HCT116 (cell line): ENCODE measurements at regions not wholly inside any gene's neighbourhood (a gene's known extent, or its start where the extent isn't known, plus 50 kb on each side); places are given as distances from the start of the nearest gene placed in this dataset.

ENCODE experiments used
- ATAC-seq: fragments of 200-7000 bp; cut with Tn5 transposase; 2 replicates; pipeline ENCODE4 v1.9.1; 2020; ENCODE audit warnings: mild to moderate bottlenecking, moderate library complexity
- BruUV-seq: library from RNA; stranded (reverse); fragments of 400-500 nt; replicated peaks from 2 replicates; lab custom pipeline; 2021; lab: Mats Ljungman, UMichigan
- CTCF ChIA-PET: fragments of 300-600 bp; sonication (Branson Sonifier 250); formaldehyde crosslinking; loops from one replicate; lab custom pipeline; 2021; ENCODE audit warnings: antibody characterized with exemption; lab: Charles Lee
- POLR2A ChIA-PET: fragments of 300-600, 350-600 bp; sonication (Branson Sonifier 250); formaldehyde crosslinking; loops from one replicate; lab custom pipeline; 2021; ENCODE audit warnings: antibody characterized with exemption; lab: Charles Lee
- RAD21 ChIA-PET, 2 experiments: fragments of 300-600 bp; sonication (Branson Sonifier 250); formaldehyde crosslinking; loops; one replicate each; lab custom pipeline; 2023; ENCODE audit warnings: low total read pairs in 2 of 2; ENCODE audit not compliant: uncharacterized antibody in 2 of 2, unreplicated experiment in 2 of 2, low non-redundant PET in 1 of 2; lab: Charles Lee
- DNase-seq: peaks from one replicate; pipeline ENCODE4 v3.0.0-alpha.2; 2010; ENCODE audit warnings: low read depth, low spot score
- H2AFZ ChIP-seq: fragments of 200-600 bp; shearing (Covaris generic), sonication (generic); 2 replicates; pipeline ENCODE4 v1.6.1; 2017; ENCODE audit warnings: low read depth, mixed run types, mixed read lengths, antibody characterized with exemption, low read length; ENCODE audit not compliant: poor library complexity, severe bottlenecking
- H3K27ac ChIP-seq: 2 replicates; pipeline ENCODE4 v1.5.1; 2012; ENCODE audit warnings: low read depth, low read length
- H3K27me3 ChIP-seq: fragments of 200-600 bp; sonication (generic); 2 replicates; pipeline ENCODE4 v1.6.1; 2016; ENCODE audit warnings: mixed run types, low read length, mixed read lengths; ENCODE audit not compliant: insufficient read depth
- H3K36me3 ChIP-seq, 2 experiments: fragments of 200-500 bp in 1 of 2; fragments of 200-600 bp in 1 of 2; sonication (Bioruptor generic) in 1 of 2; sonication (generic) in 1 of 2; 2 replicates each; pipeline versions ENCODE4 v1.5.1 to v1.6.1; 2014 to 2016; ENCODE audit warnings: low read length in 2 of 2, inconsistent platforms in 1 of 2, mixed read lengths in 1 of 2, mixed run types in 1 of 2; ENCODE audit not compliant: insufficient read depth in 2 of 2, control insufficient read depth in 1 of 2
- H3K4me1 ChIP-seq, 2 experiments: fragments of 200-600 bp in 1 of 2; sonication (generic) in 1 of 2; 2 replicates each; pipeline versions ENCODE4 v1.5.1 to v1.6.1; 2012 to 2017; ENCODE audit warnings: low read length in 2 of 2, inconsistent platforms in 1 of 2, mild to moderate bottlenecking in 1 of 2, mixed read lengths in 1 of 2, mixed run types in 1 of 2, moderate library complexity in 1 of 2; ENCODE audit not compliant: insufficient read depth in 2 of 2, control insufficient read depth in 1 of 2
- H3K4me2 ChIP-seq: fragments of 200-600 bp; sonication (generic); 2 replicates; pipeline ENCODE4 v1.6.1; 2017; ENCODE audit warnings: mixed run types, low read length, mixed read lengths
- H3K4me3 ChIP-seq, 2 experiments: fragments of 200-600 bp in 1 of 2; sonication (generic) in 1 of 2; replicated peaks in 1 of 2; 2 replicates each; pipeline ENCODE4 v1.5.1; 2011 to 2016; ENCODE audit warnings: low read length in 2 of 2, control low read depth in 1 of 2, low read depth in 1 of 2, mild to moderate bottlenecking in 1 of 2, mixed read lengths in 1 of 2, mixed run types in 1 of 2
- H3K79me2 ChIP-seq: fragments of 200-600 bp; sonication (generic); 2 replicates; pipeline ENCODE4 v1.6.1; 2017; ENCODE audit warnings: mild to moderate bottlenecking, mixed run types, low read length, moderate library complexity, mixed read lengths; ENCODE audit not compliant: insufficient read depth
- H3K9ac ChIP-seq: fragments of 200-600 bp; sonication (generic); 2 replicates; pipeline ENCODE4 v1.6.1; 2016; ENCODE audit warnings: low read length, mixed read lengths
- H3K9me2 ChIP-seq: fragments of 200-600 bp; sonication (generic), shearing (Covaris generic); 2 replicates; pipeline ENCODE4 v1.6.1; 2017; ENCODE audit warnings: mixed run types, mild to moderate bottlenecking, moderate library complexity; ENCODE audit not compliant: insufficient read depth
- H3K9me3 ChIP-seq, 2 experiments: fragments of 200-500 bp in 1 of 2; fragments of 200-600 bp in 1 of 2; sonication (Bioruptor generic) in 1 of 2; sonication (generic) in 1 of 2; 2 replicates each; pipeline ENCODE4 v1.6.1; 2014 to 2017; ENCODE audit warnings: low read length in 2 of 2, mixed read lengths in 2 of 2, inconsistent platforms in 1 of 2, low read depth in 1 of 2, mild to moderate bottlenecking in 1 of 2, mixed run types in 1 of 2, moderate library complexity in 1 of 2; ENCODE audit not compliant: control insufficient read depth in 1 of 2, insufficient read depth in 1 of 2
- H4K20me1 ChIP-seq: fragments of 200-600 bp; sonication (generic), shearing (Covaris generic); 2 replicates; pipeline ENCODE4 v1.6.1; 2017; ENCODE audit warnings: mixed run types, mild to moderate bottlenecking, moderate library complexity; ENCODE audit not compliant: insufficient read depth
- EZH2phosphoT487 ChIP-seq: fragments of 200-600 bp; IDR thresholded peaks from 2 replicates; pipeline ENCODE4 v1.6.1; 2018; ENCODE audit warnings: antibody characterized with exemption, borderline replicate concordance
- JUND ChIP-seq: IDR thresholded peaks from 2 replicates; pipeline ENCODE4 v1.6.1; 2012
- POLR2A ChIP-seq: IDR thresholded peaks from 2 replicates; pipeline ENCODE4 v1.7.0; 2011; ENCODE audit warnings: borderline replicate concordance; ENCODE audit not compliant: insufficient read depth, insufficient read length; ENCODE audit errors: extremely low read depth
- RAD21 ChIP-seq: IDR thresholded peaks from 2 replicates; pipeline ENCODE4 v1.6.1; 2012; ENCODE audit warnings: low read depth, mild to moderate bottlenecking
- TCF7L2 ChIP-seq: IDR thresholded peaks from 2 replicates; pipeline ENCODE4 v1.7.0; 2011; ENCODE audit warnings: borderline replicate concordance, inconsistent platforms; ENCODE audit not compliant: insufficient read depth, insufficient read length; ENCODE audit errors: extremely low read depth
- ZFX ChIP-seq: fragments of 450-650 bp; IDR thresholded peaks from 2 replicates; pipeline ENCODE4 v1.6.1; 2017
- intact Hi-C: fragments of 100-400 bp; cut with micrococcal nuclease; formaldehyde crosslinking; loops from 2 replicates; pipeline ENCODE4 v1.10.0; 2022
- TF ChIP-seq, protein P1 (sequence below), 3 experiments: fragments of 200-600 bp in 1 of 3; sonication (generic) in 1 of 3; IDR thresholded peaks in 2 of 3; conservative IDR thresholded peaks in 1 of 3; 2 replicates each; pipeline ENCODE4 v1.5.1; 2012 to 2017; ENCODE audit warnings: low read depth in 2 of 3, low read length in 2 of 3, antibody characterized with exemption in 1 of 3, borderline replicate concordance in 1 of 3, control low read depth in 1 of 3, mild to moderate bottlenecking in 1 of 3, mixed read lengths in 1 of 3, mixed run types in 1 of 3, moderate library complexity in 1 of 3; ENCODE audit not compliant: insufficient read depth in 1 of 3

DNA sequence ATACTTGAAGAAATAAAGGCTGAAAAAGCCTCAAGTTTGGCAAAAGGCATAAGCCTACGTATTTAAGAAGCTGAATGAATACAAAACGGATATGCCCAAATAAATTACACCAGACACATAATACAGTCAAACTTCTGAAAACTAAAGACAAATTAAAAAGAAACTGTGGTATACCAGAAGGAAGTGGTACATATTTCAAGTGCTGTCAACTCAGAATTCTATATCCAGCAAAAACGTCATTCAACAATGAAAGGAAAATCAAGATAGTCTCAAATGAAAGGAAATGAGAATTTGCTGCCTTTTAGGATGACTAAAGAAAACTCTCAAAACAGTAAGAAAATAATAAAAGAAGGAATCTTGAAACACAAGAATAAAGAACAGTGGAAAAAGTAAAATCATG is 69.5 kb downstream of the POLR1D start:
- ATAC-seq (no peak), DNase-seq (no peak)
- Histone ChIP-seq H3K27me3 (no peaks in the 10 kb centered on the region), H3K4me1 (no peaks in the 10 kb centered on the region), H3K36me3 (no peaks in the 10 kb centered on the region), H3K9me3 (no peaks in the 10 kb centered on the region), H3K4me2 (no peak overlapping the region), H3K79me2 (no peaks in the 10 kb centered on the region), H3K27ac (no peak overlapping the region), H3K9ac (no peak overlapping the region), H4K20me1 (no peaks in the 10 kb centered on the region), H3K4me3 (no peak overlapping the region), H2AFZ (no peak overlapping the region), H3K9me2 (no peaks in the 10 kb centered on the region)
- no TSS peak for BruUV-seq
- intact Hi-C loops = no loop called here
- POLR2A ChIA-PET = no interaction called here
- RAD21 ChIA-PET = no interaction called here
- TF ChIP-seq POLR2A (no peak), EZH2phosphoT487 (no peak)
- CTCF ChIA-PET = no interaction called here

DNA sequence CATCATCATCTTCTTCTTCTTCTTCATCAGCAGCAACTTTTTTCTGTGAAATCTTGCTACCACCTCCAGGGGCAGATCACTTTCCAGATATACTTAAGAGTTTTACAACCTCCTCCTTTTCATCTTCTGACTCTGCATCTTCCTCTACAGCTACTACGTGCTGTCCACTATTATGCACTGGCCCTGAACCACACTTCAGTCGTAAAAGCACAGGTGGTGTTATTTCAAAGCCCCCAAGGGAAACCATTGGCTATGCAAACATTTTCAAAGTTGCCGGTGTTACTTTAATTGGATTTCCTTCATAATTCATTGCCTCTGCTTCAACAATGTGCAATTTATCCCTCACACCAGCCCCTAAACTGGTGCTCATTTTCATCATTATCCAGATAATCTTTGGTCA is 75.0 kb downstream of the POLR1D start:
- no peak overlapping the region for H3K4me3 ChIP-seq
- BruUV-seq = no TSS peak
- intact Hi-C loops = no loop called here
- H4K20me1 ChIP-seq = no peaks in the 10 kb centered on the region
- no peaks in the 10 kb centered on the region for H3K27me3 ChIP-seq
- H3K27ac ChIP-seq = no peak overlapping the region
- POLR2A ChIA-PET = no interaction called here
- no peaks in the 10 kb centered on the region for H3K79me2 ChIP-seq
- CTCF ChIA-PET = no interaction called here
- H2AFZ ChIP-seq = no peak overlapping the region
- no peak for DNase-seq
- no peak for ATAC-seq
- no peak overlapping the region for H3K4me2 ChIP-seq
- H3K9me2 ChIP-seq = no peaks in the 10 kb centered on the region
- RAD21 ChIA-PET = no interaction called here
- H3K36me3 ChIP-seq = no peaks in the 10 kb centered on the region
- no peak overlapping the region for H3K9ac ChIP-seq
- TF ChIP-seq, protein P1, sequence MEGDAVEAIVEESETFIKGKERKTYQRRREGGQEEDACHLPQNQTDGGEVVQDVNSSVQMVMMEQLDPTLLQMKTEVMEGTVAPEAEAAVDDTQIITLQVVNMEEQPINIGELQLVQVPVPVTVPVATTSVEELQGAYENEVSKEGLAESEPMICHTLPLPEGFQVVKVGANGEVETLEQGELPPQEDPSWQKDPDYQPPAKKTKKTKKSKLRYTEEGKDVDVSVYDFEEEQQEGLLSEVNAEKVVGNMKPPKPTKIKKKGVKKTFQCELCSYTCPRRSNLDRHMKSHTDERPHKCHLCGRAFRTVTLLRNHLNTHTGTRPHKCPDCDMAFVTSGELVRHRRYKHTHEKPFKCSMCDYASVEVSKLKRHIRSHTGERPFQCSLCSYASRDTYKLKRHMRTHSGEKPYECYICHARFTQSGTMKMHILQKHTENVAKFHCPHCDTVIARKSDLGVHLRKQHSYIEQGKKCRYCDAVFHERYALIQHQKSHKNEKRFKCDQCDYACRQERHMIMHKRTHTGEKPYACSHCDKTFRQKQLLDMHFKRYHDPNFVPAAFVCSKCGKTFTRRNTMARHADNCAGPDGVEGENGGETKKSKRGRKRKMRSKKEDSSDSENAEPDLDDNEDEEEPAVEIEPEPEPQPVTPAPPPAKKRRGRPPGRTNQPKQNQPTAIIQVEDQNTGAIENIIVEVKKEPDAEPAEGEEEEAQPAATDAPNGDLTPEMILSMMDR (IDR thresholded peaks at IDR 0.05 in 2 of 3, conservative IDR thresholded peaks at IDR 0.05 in 1 of 3; ENCODE audit: borderline replicate concordance in 1 of 3, insufficient read depth in 1 of 3, low read depth in 2 of 3, low read length in 2 of 3) = no peak
- TF ChIP-seq ZFX (no peak), TCF7L2 (no peak), RAD21 (no peak), JUND (no peak)
- no peaks in the 10 kb centered on the region for H3K9me3 ChIP-seq
- H3K4me1 ChIP-seq = no peaks in the 10 kb centered on the region
